ENCODE measurements at regions not wholly inside any gene's neighbourhood (a gene's known extent, or its start where the extent isn't known, plus 50 kb on each side); places are given as distances from the start of the nearest gene placed in this dataset.

GRCh38 chrX:16268206-16268605 lies 100.9 kb downstream of the MAGEB17 start:
- Histone ChIP-seq H3K27me3 (peaks cover 53 to 86% (median 82%) of the 10 kb centered on the region in 11 experiments), H3K4me3 (no peak overlapping the region), H3K4me1 (no peaks in the 10 kb centered on the region), H3K4me2 (no peak overlapping the region), H4K20me1 (peaks cover 0 to 4% (median 0%) of the 10 kb centered on the region in 11 experiments; a peak in 1 of 22 replicates), H3K9me3 (replicated peaks in 1 of 11) (peaks cover 4 to 16% (median 10%) of the 10 kb centered on the region in 11 experiments; a peak in 18 of 22 replicates), H3K27ac (no peak overlapping the region), H3K36me3 (no peaks in the 10 kb centered on the region), H3K9ac (no peak overlapping the region)
- TF ChIP-seq Cebpa-rat (IDR thresholded peaks at IDR 0.05) = no peak

GRCh38 chrX:16278927-16279326 lies 111.6 kb downstream of the MAGEB17 start:
- Histone ChIP-seq H3K4me3 (no peak overlapping the region), H3K4me2 (no peak overlapping the region), H3K27ac (no peak overlapping the region), H3K36me3 (no peaks in the 10 kb centered on the region), H3K9me3 (replicated peaks in 1 of 11) (peaks cover 0 to 17% (median 5%) of the 10 kb centered on the region in 11 experiments; a peak in 9 of 22 replicates), H3K9ac (no peak overlapping the region), H4K20me1 (no peaks in the 10 kb centered on the region), H3K27me3 (peaks cover 88 to 100% (median 100%) of the 10 kb centered on the region in 11 experiments), H3K4me1 (no peaks in the 10 kb centered on the region)
- no peak for TF ChIP-seq Cebpa-rat (IDR thresholded peaks at IDR 0.05)

GRCh38 chrX:16282209-16282608 lies 114.9 kb downstream of the MAGEB17 start:
- H3K4me2 ChIP-seq = no peak overlapping the region
- H3K27ac ChIP-seq = no peak overlapping the region
- H3K4me3 ChIP-seq = no peak overlapping the region
- H3K9me3 ChIP-seq (replicated peaks in 1 of 11) = peaks cover 0 to 7% (median 0%) of the 10 kb centered on the region in 11 experiments; a peak in 4 of 22 replicates
- peaks cover 88 to 100% (median 99%) of the 10 kb centered on the region in 11 experiments for H3K27me3 ChIP-seq
- no peaks in the 10 kb centered on the region for H3K36me3 ChIP-seq
- no peaks in the 10 kb centered on the region for H4K20me1 ChIP-seq
- no peak overlapping the region for H3K9ac ChIP-seq
- TF ChIP-seq Cebpa-rat (IDR thresholded peaks at IDR 0.05) = no peak
- H3K4me1 ChIP-seq = no peaks in the 10 kb centered on the region

- H3K4me2 ChIP-seq = no peak overlapping the region
- no peak overlapping the region for H3K9ac ChIP-seq
- peaks cover 0 to 6% (median 0%) of the 10 kb centered on the region in 11 experiments; a peak in 2 of 22 replicates for H3K9me3 ChIP-seq (replicated peaks in 1 of 11)
- H3K27ac ChIP-seq = no peak overlapping the region
- no peak for TF ChIP-seq Cebpa-rat (IDR thresholded peaks at IDR 0.05)
- H4K20me1 ChIP-seq = no peaks in the 10 kb centered on the region
- H3K36me3 ChIP-seq = no peaks in the 10 kb centered on the region
- no peaks in the 10 kb centered on the region for H3K4me1 ChIP-seq
- H3K4me3 ChIP-seq = no peak overlapping the region
- H3K27me3 ChIP-seq = peaks cover 81 to 100% (median 98%) of the 10 kb centered on the region in 11 experiments
Measured at GRCh38 chrX:16284842-16285241, 117.6 kb downstream of the MAGEB17 start.

- H3K4me2 ChIP-seq = no peak overlapping the region
- no peaks in the 10 kb centered on the region for H3K4me1 ChIP-seq
- H3K27ac ChIP-seq = no peak overlapping the region
- H4K20me1 ChIP-seq = 0 out of 22 replicates have a peak, but pooled peaks cover 0 to 4% (median 0%) of the 10 kb centered on the region in 11 experiments
- TF ChIP-seq Cebpa-rat (IDR thresholded peaks at IDR 0.05) = no peak
- H3K36me3 ChIP-seq = no peaks in the 10 kb centered on the region
- H3K9me3 ChIP-seq (replicated peaks in 1 of 11) = peaks cover 0 to 12% (median 0%) of the 10 kb centered on the region in 11 experiments; a peak in 3 of 22 replicates
- H3K4me3 ChIP-seq = no peak overlapping the region
- no peak overlapping the region for H3K9ac ChIP-seq
- peaks cover 68 to 99% (median 94%) of the 10 kb centered on the region in 11 experiments for H3K27me3 ChIP-seq
Measured at GRCh38 chrX:16290997-16291396, 123.7 kb downstream of the MAGEB17 start.

GRCh38 chrX:16300831-16301230 lies 133.6 kb downstream of the MAGEB17 start:
- no peak overlapping the region for H3K9ac ChIP-seq
- H3K27me3 ChIP-seq = peaks cover 94 to 100% (median 100%) of the 10 kb centered on the region in 11 experiments
- no peaks in the 10 kb centered on the region for H3K4me1 ChIP-seq
- H3K9me3 ChIP-seq (replicated peaks in 1 of 11) = no peaks in the 10 kb centered on the region
- H3K36me3 ChIP-seq = no peaks in the 10 kb centered on the region
- no peak overlapping the region for H3K27ac ChIP-seq
- TF ChIP-seq Cebpa-rat (IDR thresholded peaks at IDR 0.05) = no peak
- H3K4me3 ChIP-seq = no peak overlapping the region
- no peak overlapping the region for H3K4me2 ChIP-seq
- peaks cover 0 to 8% (median 0%) of the 10 kb centered on the region in 11 experiments; a peak in 3 of 22 replicates for H4K20me1 ChIP-seq

GRCh38 chrX:16304751-16305150 lies 137.5 kb downstream of the MAGEB17 start:
- no peaks in the 10 kb centered on the region for H3K9me3 ChIP-seq (replicated peaks in 1 of 11)
- H4K20me1 ChIP-seq = peaks cover 0 to 8% (median 0%) of the 10 kb centered on the region in 11 experiments; a peak in 4 of 22 replicates
- no peak overlapping the region for H3K4me2 ChIP-seq
- peaks cover 85 to 98% (median 93%) of the 10 kb centered on the region in 11 experiments for H3K27me3 ChIP-seq
- H3K27ac ChIP-seq = no peak overlapping the region
- no peak overlapping the region for H3K9ac ChIP-seq
- H3K4me1 ChIP-seq = no peaks in the 10 kb centered on the region
- no peak overlapping the region for H3K4me3 ChIP-seq
- no peaks in the 10 kb centered on the region for H3K36me3 ChIP-seq
- no peak for TF ChIP-seq Cebpa-rat (IDR thresholded peaks at IDR 0.05)

- peaks cover 85 to 98% (median 93%) of the 10 kb centered on the region in 11 experiments for H3K27me3 ChIP-seq
- peaks cover 0 to 8% (median 0%) of the 10 kb centered on the region in 11 experiments; a peak in 4 of 22 replicates for H4K20me1 ChIP-seq
- no peak overlapping the region for H3K4me2 ChIP-seq
- H3K36me3 ChIP-seq = no peaks in the 10 kb centered on the region
- no peaks in the 10 kb centered on the region for H3K4me1 ChIP-seq
- no peak overlapping the region for H3K9ac ChIP-seq
- H3K4me3 ChIP-seq = no peak overlapping the region
- no peak for TF ChIP-seq Cebpa-rat (IDR thresholded peaks at IDR 0.05)
- H3K27ac ChIP-seq = no peak overlapping the region
- H3K9me3 ChIP-seq (replicated peaks in 1 of 11) = no peaks in the 10 kb centered on the region
Measured at GRCh38 chrX:16305187-16305586, 137.9 kb downstream of the MAGEB17 start.

GRCh38 chrX:16307950-16308349 lies 140.7 kb downstream of the MAGEB17 start:
- Histone ChIP-seq H3K4me2 (no peak overlapping the region), H3K9me3 (replicated peaks in 1 of 11) (no peaks in the 10 kb centered on the region), H3K36me3 (no peaks in the 10 kb centered on the region), H3K4me1 (no peaks in the 10 kb centered on the region), H3K9ac (no peak overlapping the region), H3K27ac (no peak overlapping the region), H3K4me3 (no peak overlapping the region), H4K20me1 (no peaks in the 10 kb centered on the region; a peak in 1 of 22 replicates), H3K27me3 (peaks cover 83 to 98% (median 93%) of the 10 kb centered on the region in 11 experiments)
- no peak; a peak in 1 of 22 replicates for TF ChIP-seq Cebpa-rat (IDR thresholded peaks at IDR 0.05)

- H3K27me3 ChIP-seq = peaks cover 83 to 97% (median 92%) of the 10 kb centered on the region in 11 experiments
- no peaks in the 10 kb centered on the region for H3K4me1 ChIP-seq
- no peak overlapping the region for H3K4me3 ChIP-seq
- no peak for TF ChIP-seq Cebpa-rat (IDR thresholded peaks at IDR 0.05)
- no peaks in the 10 kb centered on the region for H3K9me3 ChIP-seq (replicated peaks in 1 of 11)
- no peaks in the 10 kb centered on the region for H3K36me3 ChIP-seq
- no peak overlapping the region for H3K9ac ChIP-seq
- peaks cover 0 to 1% (median 0%) of the 10 kb centered on the region in 11 experiments; a peak in 1 of 22 replicates for H4K20me1 ChIP-seq
- H3K27ac ChIP-seq = no peak overlapping the region
- H3K4me2 ChIP-seq = no peak overlapping the region
Measured at GRCh38 chrX:16308773-16309172, 141.5 kb downstream of the MAGEB17 start.

All from BLaER1 treated with 17β-estradiol and CSF1 and Interleukin-3, amounts not matched to agents 10 nM and 100 nM (cell line).